CD4-positive, alpha-beta memory T cell (primary cell): ENCODE measurements at regions not wholly inside any gene's neighbourhood (a gene's known extent, or its start where the extent isn't known, plus 50 kb on each side); places are given as distances from the start of the nearest gene placed in this dataset.

ENCODE experiments used
- CTCF ChIA-PET: fragments of 350-600 bp; sonication (Branson Sonifier 250); formaldehyde crosslinking; loops from one replicate; lab custom pipeline; 2021; ENCODE audit warnings: inconsistent platforms; ENCODE audit not compliant: partially characterized antibody; lab: Charles Lee
- POLR2A ChIA-PET: fragments of 350-600 bp; sonication (Branson Sonifier 250); formaldehyde crosslinking; loops from one replicate; lab custom pipeline; 2021; ENCODE audit not compliant: partially characterized antibody; lab: Charles Lee
- DNase-seq, 5 donors: peaks; one replicate each; pipeline versions ENCODE4 v3.0.0 to v3.0.0-alpha.2; 2020 to 2022; ENCODE audit warnings: mixed read lengths in 1 of 5
- H3K27ac ChIP-seq: one replicate; pipeline ENCODE4 v1.7.0; 2013; ENCODE audit warnings: low read depth, low read length
- H3K27me3 ChIP-seq: 2 replicates; pipeline ENCODE4 v1.7.0; 2013; ENCODE audit warnings: mild to moderate bottlenecking, low read length, moderate library complexity; ENCODE audit not compliant: insufficient read depth
- H3K36me3 ChIP-seq: 2 replicates; pipeline ENCODE4 v1.7.0; 2013; ENCODE audit warnings: mild to moderate bottlenecking, low read length, moderate library complexity; ENCODE audit not compliant: insufficient read depth
- H3K4me1 ChIP-seq: 2 replicates; pipeline ENCODE4 v1.7.0; 2013; ENCODE audit warnings: mild to moderate bottlenecking, low read length, moderate library complexity; ENCODE audit not compliant: insufficient read depth
- H3K4me3 ChIP-seq, 2 donors: one replicate each; pipeline ENCODE4 v1.7.0; 2013; ENCODE audit warnings: low read length in 2 of 2, mild to moderate bottlenecking in 1 of 2
- H3K9me3 ChIP-seq, 2 donors: one replicate each; pipeline ENCODE4 v1.7.0; 2013; ENCODE audit warnings: low read length in 2 of 2, control low read depth in 1 of 2; ENCODE audit not compliant: control insufficient read depth in 1 of 2
- H3K27ac Mint-ChIP-seq, 7 donors: one replicate each; pipeline ENCODE4 v1.8.0; 2020 to 2021; ENCODE audit warnings: mixed read lengths in 7 of 7, mild to moderate bottlenecking in 6 of 7, inconsistent platforms in 3 of 7, moderate library complexity in 3 of 7
- H3K27me3 Mint-ChIP-seq, 2 donors: one replicate each; pipeline ENCODE4 v1.8.0; 2020 to 2021; ENCODE audit warnings: mixed read lengths in 2 of 2
- H3K36me3 Mint-ChIP-seq, 2 donors: one replicate each; pipeline ENCODE4 v1.8.0; 2020 to 2021; ENCODE audit warnings: mixed read lengths in 2 of 2, inconsistent platforms in 1 of 2, mild to moderate bottlenecking in 1 of 2
- H3K4me1 Mint-ChIP-seq, 4 donors: one replicate each; pipeline ENCODE4 v1.8.0; 2020 to 2021; ENCODE audit warnings: mixed read lengths in 4 of 4, mild to moderate bottlenecking in 1 of 4
- H3K4me3 Mint-ChIP-seq, 8 donors: one replicate each; pipeline ENCODE4 v1.8.0; 2020 to 2021; ENCODE audit warnings: mixed read lengths in 8 of 8, mild to moderate bottlenecking in 7 of 8, moderate library complexity in 6 of 8, inconsistent platforms in 3 of 8
- H3K9me3 Mint-ChIP-seq, 8 donors: one replicate each; pipeline ENCODE4 v1.8.0; 2020 to 2021; ENCODE audit warnings: mixed read lengths in 8 of 8, mild to moderate bottlenecking in 5 of 8, inconsistent platforms in 3 of 8, moderate library complexity in 1 of 8
- intact Hi-C: fragments of 100-400 bp; cut with micrococcal nuclease; formaldehyde crosslinking; loops from one replicate; pipeline ENCODE4 v1.15.1; 2023

DNA sequence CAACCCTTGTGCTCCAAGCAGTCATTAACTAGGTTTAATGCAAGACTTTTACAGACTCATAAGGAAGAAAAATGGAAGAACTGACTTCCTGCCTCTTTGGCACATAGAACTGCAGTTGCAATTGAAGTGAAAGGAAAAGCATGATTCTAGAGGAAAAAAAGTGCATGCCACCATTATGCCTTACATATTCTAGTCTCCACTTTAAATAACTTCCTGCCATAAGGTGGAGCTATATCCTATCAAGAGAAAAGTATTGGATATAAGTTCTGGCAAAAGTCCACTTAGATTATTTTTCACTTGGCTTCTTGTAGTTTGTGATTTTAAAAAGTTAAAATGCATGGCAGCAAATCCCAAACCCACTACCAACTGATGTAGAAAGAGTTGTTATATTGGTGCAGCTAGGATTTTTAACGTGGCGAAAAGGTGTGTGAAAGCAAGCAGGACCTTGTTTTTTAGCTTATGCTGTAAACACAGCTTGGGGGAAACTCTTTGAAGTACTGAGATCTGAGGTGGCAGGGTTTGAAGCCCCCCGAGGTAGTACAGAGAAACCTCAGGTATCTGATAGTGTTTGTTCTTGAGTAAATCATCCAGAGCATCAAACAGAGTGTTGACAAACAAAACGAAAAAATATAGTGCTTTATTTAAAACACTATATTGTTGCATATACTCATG lies 117.9 kb downstream of the ANXA1 start:
- H3K27ac Mint-ChIP-seq, result no peak overlapping the region
- Histone ChIP-seq H3K27ac (no peak overlapping the region), H3K4me1 (no peaks in the 10 kb centered on the region), H3K27me3 (no peaks in the 10 kb centered on the region), H3K4me3 (no peak overlapping the region), H3K9me3 (no peaks in the 10 kb centered on the region), H3K36me3 (no peaks in the 10 kb centered on the region)
- peaks cover 0 to 4% (median 0%) of the 10 kb centered on the region in 8 donors for H3K9me3 Mint-ChIP-seq
- CTCF ChIA-PET, result interaction anchor here (0.8 kb wide), 1 partner anchor 10 kb away, joined by 3 read pairs; no protein-coding TSS in a partner anchor
- intact Hi-C loops, result loop anchor here (10.0 kb wide), 1 partner anchor 65 kb away; no protein-coding TSS in a partner anchor
- no peak overlapping the region for H3K4me3 Mint-ChIP-seq
- peaks cover 0 to 3% of the 10 kb centered on the region in 2 donors for H3K27me3 Mint-ChIP-seq
- H3K36me3 Mint-ChIP-seq, result no peaks in the 10 kb centered on the region
- no peak for DNase-seq
- H3K4me1 Mint-ChIP-seq, result no peaks in the 10 kb centered on the region
- POLR2A ChIA-PET, result no interaction called here

DNA sequence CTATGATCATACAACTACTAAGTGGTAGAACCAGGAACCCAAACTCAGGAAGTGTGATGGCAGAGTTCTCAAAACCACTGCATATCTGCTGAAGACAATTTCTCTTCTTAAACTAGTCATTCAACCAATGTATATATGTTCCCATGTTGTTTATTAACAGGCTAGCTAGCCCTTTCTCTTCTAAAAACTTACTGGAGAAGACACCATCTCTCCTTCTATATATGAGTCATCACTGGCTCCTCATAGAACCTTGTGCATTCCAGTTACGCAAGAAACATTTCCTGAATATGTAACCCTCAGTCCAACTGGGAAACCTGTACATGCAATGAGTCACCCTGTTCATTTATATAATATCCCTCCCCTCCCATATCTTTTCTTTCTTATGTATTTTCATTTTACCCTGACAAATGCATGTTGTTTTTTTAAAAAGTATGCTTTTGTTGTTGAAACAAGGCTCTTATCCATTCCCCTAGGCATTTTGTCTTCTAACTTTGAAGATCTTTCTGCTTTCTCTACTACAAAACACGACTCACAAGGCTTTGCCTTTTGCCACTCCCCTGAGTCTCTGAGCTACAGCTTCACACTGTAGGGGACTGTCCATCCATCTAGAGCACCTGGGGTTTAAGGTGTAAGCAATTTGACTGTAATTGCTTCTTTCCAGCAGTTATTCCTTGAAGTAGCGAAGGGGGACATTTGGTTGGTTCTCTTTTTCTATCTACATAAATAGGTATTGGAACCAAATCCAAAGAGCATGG lies 119.5 kb downstream of the ANXA1 start:
- Mint-ChIP-seq H3K27ac (no peak overlapping the region), H3K36me3 (no peaks in the 10 kb centered on the region), H3K4me3 (no peak overlapping the region), H3K27me3 (peaks cover 0 to 2% of the 10 kb centered on the region in 2 donors), H3K9me3 (peaks cover 0 to 4% (median 0%) of the 10 kb centered on the region in 8 donors), H3K4me1 (no peaks in the 10 kb centered on the region)
- no peak for DNase-seq
- intact Hi-C loops, result loop anchor here (10.0 kb wide), 1 partner anchor 64 kb away; no protein-coding TSS in a partner anchor
- H3K27me3 ChIP-seq, result no peaks in the 10 kb centered on the region
- H3K9me3 ChIP-seq, result no peaks in the 10 kb centered on the region
- ChIA-PET CTCF (no interaction called here), POLR2A (no interaction called here)
- H3K4me3 ChIP-seq, result no peak overlapping the region
- H3K4me1 ChIP-seq, result no peaks in the 10 kb centered on the region
- H3K36me3 ChIP-seq, result no peaks in the 10 kb centered on the region
- H3K27ac ChIP-seq, result no peak overlapping the region

DNA sequence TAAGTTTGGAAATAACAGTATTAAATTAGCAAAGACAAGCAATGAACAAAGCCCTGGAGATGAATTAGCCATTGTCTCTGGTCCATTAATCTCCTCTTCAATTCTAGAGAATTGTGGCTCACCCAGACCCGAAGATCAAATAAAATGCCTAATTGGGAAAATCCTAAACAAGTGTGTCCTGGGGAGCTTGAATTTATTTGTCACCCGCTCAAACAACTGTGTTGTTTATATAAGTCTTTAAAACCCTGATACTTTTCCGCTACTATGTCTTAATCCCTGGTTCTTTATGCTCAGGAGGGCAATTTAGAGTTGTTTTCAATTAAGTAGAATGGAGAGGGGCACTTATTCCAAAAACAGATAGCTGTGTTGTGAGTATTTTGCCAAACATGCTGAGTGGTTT lies 128.4 kb downstream of the ANXA1 start:
- H3K27ac Mint-ChIP-seq, result no peak overlapping the region
- peaks cover 0 to 5% (median under 1%) of the 10 kb centered on the region in 8 donors for H3K9me3 Mint-ChIP-seq
- intact Hi-C loops, result no loop called here
- POLR2A ChIA-PET, result no interaction called here
- no peak overlapping the region for H3K4me3 Mint-ChIP-seq
- H3K36me3 Mint-ChIP-seq, result no peaks in the 10 kb centered on the region
- Histone ChIP-seq H3K4me3 (no peak overlapping the region), H3K27me3 (no peaks in the 10 kb centered on the region), H3K4me1 (no peaks in the 10 kb centered on the region), H3K36me3 (no peaks in the 10 kb centered on the region), H3K27ac (no peak overlapping the region), H3K9me3 (no peaks in the 10 kb centered on the region)
- DNase-seq, result no peak
- no peaks in the 10 kb centered on the region for H3K4me1 Mint-ChIP-seq
- CTCF ChIA-PET, result interaction anchor here (1.3 kb wide), 1 partner anchor 11 kb away, joined by 3 read pairs; no protein-coding TSS in a partner anchor
- H3K27me3 Mint-ChIP-seq, result peaks cover 0 to 8% of the 10 kb centered on the region in 2 donors

DNA sequence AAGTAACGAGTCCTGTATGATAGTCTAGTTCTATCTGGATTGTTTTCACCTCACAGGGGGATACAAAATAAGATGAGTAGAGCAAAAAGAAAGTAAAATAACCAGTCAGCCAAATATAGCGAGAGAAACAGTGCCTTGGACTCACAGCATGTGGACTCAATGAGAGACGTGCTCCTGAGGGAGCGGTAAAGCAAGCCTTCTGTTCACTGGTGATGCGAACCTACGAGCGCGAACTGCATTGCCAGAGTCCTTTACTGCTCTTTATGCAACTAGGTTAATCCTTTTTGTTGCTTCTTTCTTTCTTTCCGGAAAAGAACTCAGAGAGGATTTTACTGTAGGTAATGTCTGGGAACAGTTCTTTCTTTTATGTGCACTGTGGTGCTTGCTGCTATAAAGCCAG lies 132.7 kb downstream of the ANXA1 start:
- no peaks in the 10 kb centered on the region for H3K4me1 ChIP-seq
- H3K27ac ChIP-seq, result no peak overlapping the region
- POLR2A ChIA-PET, result no interaction called here

DNA sequence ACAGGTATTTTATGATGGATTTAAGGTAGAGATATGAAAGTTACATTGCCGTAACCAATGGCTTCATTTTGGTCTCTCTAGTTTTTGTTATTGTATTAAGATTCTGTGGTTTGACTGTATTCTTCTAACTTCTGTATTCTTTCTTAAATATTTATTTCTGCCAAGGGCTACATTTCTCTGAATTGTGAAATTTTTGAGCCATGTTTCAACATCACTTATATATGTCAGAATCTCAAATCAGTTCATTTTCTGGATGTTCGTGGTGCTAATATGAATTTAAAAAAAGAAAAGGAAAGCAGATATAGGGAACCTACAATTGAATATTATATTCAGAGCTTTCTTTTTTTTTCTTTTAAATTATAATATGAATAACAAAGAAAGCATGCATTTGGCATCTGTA lies 142.7 kb downstream of the ANXA1 start:
- no peak overlapping the region for H3K4me3 ChIP-seq
- H3K4me1 Mint-ChIP-seq, result no peaks in the 10 kb centered on the region
- H3K4me1 ChIP-seq, result no peaks in the 10 kb centered on the region
- H3K27me3 Mint-ChIP-seq, result peaks cover 0 to 2% of the 10 kb centered on the region in 2 donors
- CTCF ChIA-PET, result no interaction called here
- no peak for DNase-seq
- no peak overlapping the region for H3K4me3 Mint-ChIP-seq
- no peak overlapping the region for H3K27ac ChIP-seq
- no peaks in the 10 kb centered on the region for H3K36me3 ChIP-seq
- no peak overlapping the region for H3K27ac Mint-ChIP-seq
- H3K9me3 Mint-ChIP-seq, result peaks cover 0 to 9% (median 4%) of the 10 kb centered on the region in 8 donors
- POLR2A ChIA-PET, result no interaction called here
- H3K9me3 ChIP-seq, result no peaks in the 10 kb centered on the region
- H3K27me3 ChIP-seq, result no peaks in the 10 kb centered on the region
- no peaks in the 10 kb centered on the region for H3K36me3 Mint-ChIP-seq
- intact Hi-C loops, result no loop called here

More for the DNA sequence above, 132.7 kb downstream of the ANXA1 start:
- no peak overlapping the region for H3K27ac Mint-ChIP-seq
- no peaks in the 10 kb centered on the region for H3K36me3 ChIP-seq
- H3K27me3 Mint-ChIP-seq, result peaks cover 0 to 8% of the 10 kb centered on the region in 2 donors
- peaks cover 0 to 5% (median under 1%) of the 10 kb centered on the region in 8 donors for H3K9me3 Mint-ChIP-seq
- H3K36me3 Mint-ChIP-seq, result no peaks in the 10 kb centered on the region
- H3K27me3 ChIP-seq, result no peaks in the 10 kb centered on the region
- intact Hi-C loops, result no loop called here
- H3K4me3 ChIP-seq, result no peak overlapping the region
- CTCF ChIA-PET, result no interaction called here
- no peak for DNase-seq
- H3K4me3 Mint-ChIP-seq, result no peak overlapping the region
- no peaks in the 10 kb centered on the region for H3K9me3 ChIP-seq
- H3K4me1 Mint-ChIP-seq, result no peaks in the 10 kb centered on the region

DNA sequence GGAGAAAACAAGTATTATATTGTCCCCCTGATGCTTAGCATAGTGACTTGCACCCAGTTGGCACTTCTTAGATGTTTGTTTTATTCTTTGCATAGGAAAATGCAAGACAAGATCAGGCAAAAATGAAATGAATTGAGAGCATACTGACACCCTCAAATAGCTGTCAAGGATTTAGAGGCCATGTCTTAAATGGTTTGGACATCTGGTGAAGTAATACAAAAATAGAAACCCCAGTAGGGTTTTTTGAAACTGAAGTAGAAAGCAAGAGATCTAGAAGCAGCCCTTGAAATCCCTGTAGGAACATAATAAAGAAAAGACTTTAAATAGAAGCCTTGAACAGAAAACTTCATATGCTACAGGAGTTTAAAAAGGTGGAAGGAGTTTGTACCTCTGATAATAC lies 174.3 kb downstream of the ANXA1 start:
- intact Hi-C loops, result no loop called here
- H3K4me1 ChIP-seq, result no peaks in the 10 kb centered on the region
- H3K4me3 ChIP-seq, result no peak overlapping the region
- H3K9me3 Mint-ChIP-seq, result peaks cover 0 to 5% (median 0%) of the 10 kb centered on the region in 8 donors
- no peak overlapping the region for H3K4me3 Mint-ChIP-seq
- no peak overlapping the region for H3K27ac Mint-ChIP-seq
- no peak for DNase-seq
- H3K27ac ChIP-seq, result no peak overlapping the region
- H3K27me3 Mint-ChIP-seq, result no peaks in the 10 kb centered on the region
- ChIA-PET CTCF (no interaction called here), POLR2A (no interaction called here)
- no peaks in the 10 kb centered on the region for H3K36me3 ChIP-seq
- no peaks in the 10 kb centered on the region for H3K36me3 Mint-ChIP-seq
- no peaks in the 10 kb centered on the region for H3K27me3 ChIP-seq
- no peaks in the 10 kb centered on the region for H3K4me1 Mint-ChIP-seq
- H3K9me3 ChIP-seq, result no peaks in the 10 kb centered on the region

DNA sequence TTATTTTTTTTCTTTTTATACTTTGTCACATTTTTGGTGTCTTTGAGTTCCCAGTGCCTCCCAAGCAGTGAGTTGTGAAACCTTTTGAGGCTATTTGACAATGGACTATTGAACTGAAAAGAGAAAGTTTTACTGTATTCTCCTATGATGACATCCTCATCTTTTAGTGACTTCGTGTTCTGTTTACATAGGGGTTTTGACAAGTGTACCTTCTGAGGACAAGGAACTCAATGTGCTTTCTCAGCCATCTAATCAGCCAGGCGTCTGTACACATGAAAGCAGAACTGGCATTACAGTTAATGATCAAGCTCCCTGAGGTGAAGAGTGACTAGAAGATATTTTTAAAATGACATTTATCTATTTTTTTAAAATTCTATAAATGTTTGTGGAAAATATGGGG lies 175.5 kb downstream of the ANXA1 start:
- Mint-ChIP-seq H3K4me3 (no peak overlapping the region), H3K9me3 (peaks cover 0 to 5% (median 0%) of the 10 kb centered on the region in 8 donors), H3K4me1 (no peaks in the 10 kb centered on the region), H3K36me3 (no peaks in the 10 kb centered on the region), H3K27me3 (no peaks in the 10 kb centered on the region), H3K27ac (no peak overlapping the region)
- Histone ChIP-seq H3K4me3 (no peak overlapping the region), H3K9me3 (no peaks in the 10 kb centered on the region), H3K27me3 (no peaks in the 10 kb centered on the region), H3K36me3 (no peaks in the 10 kb centered on the region), H3K4me1 (no peaks in the 10 kb centered on the region), H3K27ac (no peak overlapping the region)
- no peak for DNase-seq
- intact Hi-C loops, result no loop called here
- CTCF ChIA-PET, result no interaction called here
- POLR2A ChIA-PET, result no interaction called here
